Activated T-cell treated with anti-CD3 and anti-CD28 coated beads for 48 hours (primary cell): ENCODE measurements at regions not wholly inside any gene's neighbourhood (a gene's known extent, or its start where the extent isn't known, plus 50 kb on each side); places are given as distances from the start of the nearest gene placed in this dataset.
"Not testable (repeated sequence)": the region's sequence is repeated elsewhere in the genome, so short reads cannot be mapped to it uniquely, and the experiment has no call there.

Source experiments
- DNase-seq: peaks from one replicate; pipeline ENCODE4 v3.0.0-alpha.2; 2020; ENCODE audit warnings: low read depth

DNA sequence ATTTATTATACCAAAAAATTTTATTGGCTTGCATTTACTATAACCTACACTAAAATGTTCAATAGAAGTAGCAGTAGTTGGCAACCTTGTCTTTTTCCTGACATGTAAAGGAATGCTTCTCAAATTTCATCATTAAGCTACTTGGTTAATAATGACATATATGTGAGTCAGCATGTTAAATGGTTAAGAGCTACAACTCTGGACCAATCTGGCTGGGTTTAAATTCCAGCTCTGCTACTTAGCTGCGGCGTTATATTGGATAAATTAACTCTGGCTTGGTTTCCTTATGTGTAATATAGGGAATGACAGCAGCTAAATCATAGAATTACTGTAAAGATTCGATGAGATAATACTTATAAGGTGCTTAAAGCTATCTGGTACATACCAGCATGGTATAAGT, 53.7 kb upstream of the OTOGL start:
- DNase-seq: no peak

DNA sequence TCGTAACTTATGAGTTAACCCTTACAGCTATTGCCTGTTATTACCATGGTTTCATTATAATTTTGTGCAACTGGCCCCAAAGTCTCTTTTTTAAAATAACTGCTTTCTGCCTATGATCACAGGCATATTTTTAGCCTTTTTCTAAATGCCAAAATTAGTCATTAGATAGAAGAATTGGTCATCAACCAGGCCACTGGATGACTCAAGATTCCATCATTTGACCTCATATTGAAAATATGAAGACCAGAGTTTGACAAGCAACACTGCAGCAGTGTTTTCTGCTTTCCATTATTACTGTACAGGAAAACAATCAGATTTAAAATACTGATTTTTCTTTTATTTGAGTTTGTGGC, 54.7 kb upstream of the OTOGL start:
- DNase-seq: no peak

DNA sequence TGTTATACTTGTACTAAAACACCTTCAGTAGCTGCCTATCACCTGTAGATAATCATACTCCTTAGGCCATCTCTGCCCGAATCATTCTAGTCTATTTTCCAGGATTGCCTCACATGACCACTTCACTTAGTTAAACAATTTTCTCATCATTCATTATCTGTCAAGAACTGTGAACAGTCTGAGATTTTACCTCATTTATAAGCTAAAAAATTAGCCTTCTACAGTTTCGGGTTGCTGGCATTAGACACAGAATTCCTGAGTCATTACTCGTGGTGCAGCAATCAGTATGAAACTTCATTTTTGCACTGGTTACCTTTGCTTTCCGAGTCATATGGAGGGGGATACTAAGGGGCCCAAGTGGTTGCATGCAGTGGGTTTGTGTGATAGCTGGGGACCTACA, 57.6 kb upstream of the OTOGL start:
- DNase-seq: no peak

DNA sequence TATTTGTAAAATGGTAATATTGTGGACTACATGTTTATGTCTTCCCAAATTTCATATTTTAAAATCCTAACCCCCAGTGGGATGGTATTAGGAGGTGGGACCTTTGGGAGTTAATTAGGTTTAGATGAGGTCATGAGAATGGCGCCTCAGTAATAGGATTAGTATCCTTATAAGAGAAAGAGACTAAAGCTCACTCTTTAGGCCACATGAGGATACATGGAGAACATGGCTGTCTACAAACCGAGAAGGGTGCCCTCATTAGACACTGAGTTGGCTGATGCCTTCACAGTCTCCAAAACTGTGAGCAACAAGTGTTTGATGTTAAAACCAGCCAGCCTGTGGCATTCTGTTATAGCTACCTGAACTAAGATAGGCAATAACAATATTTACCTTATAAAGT, 58.3 kb upstream of the OTOGL start:
- DNase-seq: no peak

DNA sequence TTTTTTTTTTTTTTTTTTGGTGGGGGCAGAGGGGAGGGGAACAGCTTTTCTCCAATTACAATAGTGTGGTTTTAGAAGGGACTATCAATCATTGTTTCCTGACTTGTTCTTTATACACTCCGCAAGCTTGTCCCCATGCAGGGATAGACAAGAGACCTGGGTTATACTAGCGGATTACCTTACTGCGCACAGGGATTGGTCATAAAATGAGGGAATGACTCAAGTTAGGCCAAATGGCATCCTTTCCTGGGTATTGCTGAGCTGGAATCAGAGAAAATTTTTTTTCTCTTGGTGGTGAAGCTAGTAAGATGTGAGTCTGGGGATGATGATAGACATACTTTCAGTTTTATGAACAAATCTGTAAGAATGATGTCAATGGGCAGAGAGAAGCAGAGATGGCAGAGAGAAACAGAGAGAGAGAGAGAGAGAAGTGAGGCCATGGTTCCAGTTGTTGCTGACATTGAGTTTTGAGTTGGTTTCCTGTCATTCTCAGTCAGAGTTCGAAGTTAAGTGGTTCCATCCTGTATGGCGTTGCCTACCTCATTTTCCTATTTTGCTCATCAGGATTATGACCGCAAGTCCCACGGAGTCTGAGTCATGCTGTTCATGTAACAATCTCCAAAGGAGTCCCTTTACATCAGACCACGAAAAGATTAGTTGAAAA, 59.1 kb upstream of the OTOGL start:
- DNase-seq: peak; percentile 4

DNA sequence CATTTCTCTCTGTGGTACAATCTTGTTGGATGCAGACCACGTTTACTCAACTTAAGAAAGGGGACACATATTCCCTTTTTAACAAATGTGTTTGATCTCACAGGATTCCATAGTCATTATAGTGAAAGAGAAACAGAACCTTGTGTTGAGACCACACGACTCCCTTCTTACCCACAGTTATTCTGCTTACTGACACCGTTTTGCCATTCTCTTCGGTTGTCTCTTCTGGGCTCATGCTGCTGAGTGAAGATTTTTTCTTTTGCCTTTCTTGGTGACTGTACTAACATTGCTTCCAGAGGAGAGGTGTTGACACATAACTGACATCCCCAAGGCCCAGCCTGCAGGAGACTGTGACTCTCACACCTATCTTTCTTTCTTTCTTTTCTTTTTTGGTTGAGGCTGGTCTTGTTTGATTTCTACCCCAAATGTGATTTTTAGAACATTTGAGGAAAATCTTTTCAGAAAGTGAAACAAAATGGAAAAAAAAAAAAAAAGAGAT, 61.2 kb upstream of the OTOGL start:
- DNase-seq: no peak

DNA sequence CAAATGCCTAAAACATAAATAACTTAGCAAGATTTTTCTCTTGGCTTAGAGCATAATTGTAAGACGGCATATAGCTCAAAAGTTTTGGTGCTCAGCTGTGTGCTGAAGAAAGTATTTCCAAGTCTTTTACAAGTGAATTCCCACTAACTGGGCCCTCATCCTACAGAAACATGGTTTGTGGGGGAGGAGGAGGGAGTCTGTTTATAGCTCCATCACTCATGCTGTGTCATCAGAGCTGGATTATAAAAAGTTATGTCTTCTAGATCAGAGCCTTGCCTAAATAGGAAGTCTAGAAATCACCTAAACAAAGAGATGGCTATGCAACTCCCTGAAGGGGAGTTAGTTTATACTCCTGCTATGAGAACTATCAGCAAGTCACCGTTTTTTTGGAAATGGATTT, 65.9 kb upstream of the OTOGL start:
- no peak for DNase-seq

DNA sequence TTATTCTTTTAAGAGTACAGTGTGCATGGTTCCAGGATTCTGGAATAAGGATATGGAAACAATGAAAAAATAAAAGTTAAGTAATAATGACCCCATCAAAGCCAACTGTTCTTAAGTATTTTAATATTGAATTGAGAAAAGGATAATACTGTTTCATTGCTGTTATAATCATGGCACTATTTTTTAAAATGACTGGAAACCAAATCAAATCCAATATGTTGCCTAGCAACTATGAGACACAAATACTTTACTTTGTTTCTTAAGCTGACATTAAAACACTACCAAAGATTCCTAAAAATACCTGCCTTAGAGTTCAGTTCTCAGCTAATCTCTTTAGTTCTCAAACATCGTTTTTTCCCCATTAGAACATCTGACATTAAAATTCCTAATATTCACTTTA, 66.4 kb upstream of the OTOGL start:
- no peak for DNase-seq

DNA sequence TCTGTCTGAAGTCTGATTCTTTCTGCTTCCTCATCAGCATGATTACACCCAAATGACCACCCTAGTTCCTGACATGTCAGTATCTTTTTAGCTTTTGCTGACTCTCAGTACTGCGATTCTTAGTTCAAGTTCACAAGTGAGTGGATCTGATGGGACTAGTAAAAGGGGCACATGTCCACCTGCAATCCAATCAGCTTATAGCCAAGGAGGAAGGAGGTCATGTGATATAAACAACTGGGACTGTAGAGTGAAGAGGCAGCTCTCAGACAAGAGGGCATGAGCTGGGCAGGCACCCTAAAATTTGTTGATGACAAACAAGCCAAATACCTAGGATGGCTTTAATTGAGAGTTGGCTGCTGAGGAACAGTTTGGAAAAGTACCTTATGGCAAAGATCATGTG, 68.1 kb upstream of the OTOGL start:
- DNase-seq: no peak

DNA sequence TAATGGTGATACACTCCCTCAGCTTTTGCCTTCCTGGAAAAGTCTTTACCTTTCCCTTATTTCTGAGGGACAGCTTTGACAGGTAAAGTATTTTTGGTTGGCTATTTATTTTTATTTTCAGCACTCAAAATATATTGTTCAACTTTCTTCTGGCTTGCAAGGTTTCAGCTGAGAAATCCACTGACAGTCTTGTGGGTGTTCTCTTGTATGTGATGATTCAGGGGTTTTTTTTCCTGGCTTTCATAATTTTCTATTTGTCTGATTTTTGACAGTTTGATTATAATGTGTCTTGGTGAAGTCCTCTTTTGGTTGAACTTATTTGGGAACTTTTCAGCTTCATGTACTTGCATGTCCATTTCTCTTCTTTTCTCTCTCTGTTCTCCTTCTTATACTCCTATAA, 73.7 kb upstream of the OTOGL start:
- DNase-seq: no peak

DNA sequence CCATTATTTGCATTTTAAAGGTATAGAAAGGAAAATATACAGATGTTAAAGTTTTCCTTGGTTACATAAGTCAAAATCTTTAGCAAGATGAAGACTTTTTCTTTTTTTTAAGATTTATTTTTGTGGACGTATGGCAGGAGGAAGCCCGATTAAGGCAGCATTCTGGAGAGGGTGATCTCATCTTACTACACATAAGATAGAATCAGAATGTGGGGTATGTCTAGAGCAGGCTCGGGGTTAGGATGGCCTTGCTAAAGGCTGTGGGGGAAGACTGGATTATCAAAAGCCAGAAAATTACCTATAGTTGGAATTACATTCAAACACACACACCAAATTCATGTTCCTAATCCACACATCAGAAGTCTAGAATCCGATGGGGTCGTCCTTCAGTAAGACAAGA, 79.6 kb upstream of the OTOGL start:
- DNase-seq: no peak

DNA sequence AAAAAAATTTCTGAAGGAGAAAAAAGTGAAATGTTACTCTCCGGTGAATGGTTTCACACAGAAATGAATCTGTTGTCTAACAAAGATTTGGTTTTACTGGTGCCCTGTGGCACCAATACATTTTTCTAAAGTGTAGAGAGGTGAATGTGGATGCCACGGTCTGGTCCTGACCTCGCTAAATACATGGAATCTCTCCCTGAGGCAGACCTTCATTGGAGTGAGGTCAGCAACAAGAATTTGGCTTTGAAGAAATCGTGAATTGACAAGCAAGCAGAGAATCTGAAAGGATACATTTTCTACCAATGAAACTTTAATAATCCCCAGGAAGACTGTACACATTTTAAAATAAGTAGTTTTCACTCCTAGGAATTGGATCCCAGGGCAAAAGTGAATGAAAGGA, 81.2 kb upstream of the OTOGL start:
- no peak for DNase-seq

DNA sequence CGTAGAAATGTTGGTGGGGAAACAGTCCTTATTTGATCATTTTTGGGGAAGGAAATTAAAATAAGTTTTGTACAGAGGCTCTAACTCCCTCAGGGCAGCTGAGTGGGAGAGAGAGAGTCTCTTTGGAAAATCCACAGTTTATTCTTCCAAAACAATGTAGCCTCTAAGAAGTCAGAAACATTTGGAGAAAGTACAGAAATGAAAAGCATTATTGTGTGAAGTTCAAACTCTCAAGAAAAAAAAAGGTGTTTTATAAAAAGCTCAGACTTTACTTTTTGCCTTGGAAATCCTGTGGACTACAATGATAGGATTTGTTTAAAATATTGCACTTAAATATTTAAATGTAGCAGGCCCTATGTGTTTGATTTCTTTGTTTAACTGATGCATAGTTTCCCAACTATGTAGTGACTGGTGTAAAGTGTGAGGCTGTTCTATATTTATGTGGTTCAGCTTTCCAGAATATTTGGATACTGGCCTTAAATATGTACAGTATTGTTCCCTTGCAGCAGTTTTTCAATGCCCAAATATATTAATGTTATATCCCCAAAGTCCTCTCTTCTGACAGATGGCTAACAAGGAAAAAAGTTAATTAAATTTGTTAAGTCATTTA, 82.0 kb upstream of the OTOGL start:
- DNase-seq: no peak

DNA sequence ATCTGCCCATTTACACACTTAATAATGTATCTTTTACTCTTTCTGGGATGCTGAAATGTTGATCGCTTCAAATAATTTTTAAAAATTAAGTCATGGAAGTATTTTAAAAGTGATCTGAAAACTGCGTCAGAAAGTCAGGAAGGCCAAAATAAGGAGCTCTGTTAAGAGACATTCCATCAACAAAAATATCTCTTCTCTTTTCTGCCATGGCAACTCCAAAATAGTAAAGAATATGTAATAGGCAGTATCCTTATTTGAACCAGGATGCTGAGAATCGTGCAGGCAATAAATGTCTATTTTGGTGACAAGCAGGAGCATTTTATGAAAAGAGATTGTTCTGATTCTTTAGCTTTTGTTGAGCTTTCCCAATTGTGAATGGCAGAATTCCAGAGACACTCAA, 81.8 kb upstream of the PPP1R12A start:
- no peak for DNase-seq

DNA sequence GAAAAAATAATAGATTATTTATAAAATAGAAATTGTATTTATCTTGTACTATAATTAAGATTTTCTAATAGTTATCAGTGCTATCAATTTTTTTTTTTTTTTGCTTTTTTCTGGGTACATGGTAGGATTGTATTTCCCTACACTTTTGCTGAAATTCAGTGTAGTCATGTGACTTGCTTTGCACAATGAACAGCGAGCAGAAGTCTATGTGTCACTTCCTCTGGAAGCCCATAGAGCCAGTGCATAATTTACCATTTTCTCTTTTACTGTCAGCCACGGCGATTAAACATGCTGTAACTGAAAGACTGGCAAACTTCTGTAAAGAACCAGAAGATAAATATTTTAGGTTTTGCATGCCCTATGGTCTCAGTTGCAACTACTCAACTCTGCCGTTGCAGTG, 80.8 kb upstream of the PPP1R12A start:
- DNase-seq: no peak

DNA sequence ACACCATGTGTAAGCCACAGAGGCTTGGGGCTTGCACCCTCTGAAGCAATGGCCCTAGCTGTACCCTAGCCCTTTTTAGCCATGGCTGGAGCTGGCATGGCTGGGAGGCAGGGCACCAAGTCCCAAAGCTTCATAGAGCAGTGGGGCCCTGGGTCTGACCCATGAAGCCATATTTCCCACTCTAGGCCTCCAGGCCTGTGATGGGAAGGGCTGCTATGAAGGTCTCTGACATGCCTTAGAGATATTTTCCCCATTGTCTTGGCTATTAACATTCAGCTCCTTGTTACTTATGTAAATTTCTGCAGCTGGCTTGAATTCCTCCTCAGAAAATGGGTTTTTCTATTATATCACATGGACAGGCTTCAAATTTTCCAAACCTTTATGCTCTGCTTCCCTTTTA, 68.8 kb upstream of the PPP1R12A start:
- not testable (repeated sequence) for DNase-seq

DNA sequence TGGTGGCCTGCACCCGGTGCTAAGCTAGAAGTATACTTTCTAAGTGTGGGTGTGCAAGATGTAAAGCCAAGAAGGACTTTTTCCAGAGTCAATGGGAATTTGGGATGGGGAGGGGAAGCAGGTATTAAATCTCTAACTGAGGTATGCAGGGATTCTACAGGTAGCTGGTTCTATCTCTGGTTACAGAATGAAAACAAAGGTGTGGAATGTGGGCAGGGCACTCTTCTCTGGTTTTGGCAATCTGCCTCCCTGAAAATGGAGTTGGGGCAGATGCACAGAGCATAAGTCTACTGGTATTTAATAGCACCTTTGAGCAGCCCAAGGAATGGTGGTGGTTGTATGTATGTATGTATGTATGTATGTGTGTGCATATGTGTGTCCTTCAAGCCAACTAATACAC, 66.7 kb upstream of the PPP1R12A start:
- DNase-seq: no peak

DNA sequence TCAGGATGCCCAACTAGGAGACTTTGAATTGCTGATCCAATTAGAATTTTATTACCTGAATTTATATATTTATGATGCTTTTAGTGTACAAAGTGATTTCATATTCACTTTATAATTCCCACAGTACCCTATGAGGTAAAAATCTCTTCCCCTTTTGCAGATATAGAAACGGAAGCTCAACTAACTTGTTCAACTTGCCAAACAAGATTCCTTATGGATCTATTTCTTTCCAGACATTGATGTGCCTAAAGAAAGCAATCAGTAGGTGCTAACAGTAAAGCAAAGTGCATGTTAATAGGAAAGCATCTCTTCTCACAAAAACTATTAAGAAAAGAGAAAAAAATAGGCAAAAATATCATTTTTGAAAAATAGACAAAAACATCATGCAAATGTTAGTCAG, 65.9 kb upstream of the PPP1R12A start:
- no peak for DNase-seq

DNA sequence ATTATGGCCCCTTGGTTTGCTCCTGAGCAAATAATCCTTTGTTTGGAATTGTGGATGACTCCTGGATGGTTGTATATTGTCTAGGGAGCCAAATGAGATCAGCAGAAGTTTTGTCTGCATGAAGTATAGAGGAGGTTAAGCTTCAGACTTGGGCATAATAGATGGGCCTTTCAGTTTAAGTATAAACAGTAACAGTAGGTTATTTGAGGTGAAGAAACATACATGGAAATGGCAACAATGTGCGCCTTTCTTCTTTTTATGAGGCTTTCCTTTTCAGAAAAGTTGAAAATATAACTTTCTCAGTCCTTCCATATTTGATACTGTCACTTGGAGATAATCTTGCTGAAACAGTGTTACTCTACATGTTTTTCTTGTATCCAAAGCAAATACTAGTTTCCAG, 63.7 kb upstream of the PPP1R12A start:
- no peak for DNase-seq

DNA sequence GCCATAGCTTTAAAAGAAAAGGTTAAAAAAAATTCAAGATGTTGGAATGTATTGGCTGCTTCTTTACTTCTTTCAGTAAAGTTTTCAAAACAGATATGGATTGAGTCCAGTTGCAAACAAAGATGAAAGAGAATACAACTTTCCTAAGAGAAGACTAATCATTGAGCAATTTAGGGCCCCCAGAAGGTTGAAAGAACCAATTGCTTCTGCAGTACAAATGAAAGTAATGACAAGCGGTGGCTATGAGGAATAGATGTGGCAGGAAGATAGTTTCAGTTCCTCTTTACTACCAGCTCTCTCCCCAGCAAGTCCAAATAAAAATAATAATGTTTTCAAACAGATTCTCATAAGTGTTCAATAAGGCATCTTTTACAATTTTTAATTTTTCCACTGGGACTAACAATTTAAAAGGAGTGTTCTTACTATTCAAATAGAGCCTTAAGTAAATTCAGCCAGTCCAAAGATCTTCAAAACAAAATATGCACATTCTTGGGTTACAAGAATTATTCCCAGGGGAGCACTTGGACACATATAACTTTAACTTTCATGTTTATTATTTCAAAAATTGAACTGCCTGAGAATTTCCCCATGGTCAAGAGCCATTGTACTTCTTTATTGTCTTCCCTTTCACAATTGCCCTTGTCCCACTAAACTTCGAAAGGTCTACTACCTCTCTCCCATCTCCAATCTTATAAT, 62.3 kb upstream of the PPP1R12A start:
- DNase-seq: no peak

DNA sequence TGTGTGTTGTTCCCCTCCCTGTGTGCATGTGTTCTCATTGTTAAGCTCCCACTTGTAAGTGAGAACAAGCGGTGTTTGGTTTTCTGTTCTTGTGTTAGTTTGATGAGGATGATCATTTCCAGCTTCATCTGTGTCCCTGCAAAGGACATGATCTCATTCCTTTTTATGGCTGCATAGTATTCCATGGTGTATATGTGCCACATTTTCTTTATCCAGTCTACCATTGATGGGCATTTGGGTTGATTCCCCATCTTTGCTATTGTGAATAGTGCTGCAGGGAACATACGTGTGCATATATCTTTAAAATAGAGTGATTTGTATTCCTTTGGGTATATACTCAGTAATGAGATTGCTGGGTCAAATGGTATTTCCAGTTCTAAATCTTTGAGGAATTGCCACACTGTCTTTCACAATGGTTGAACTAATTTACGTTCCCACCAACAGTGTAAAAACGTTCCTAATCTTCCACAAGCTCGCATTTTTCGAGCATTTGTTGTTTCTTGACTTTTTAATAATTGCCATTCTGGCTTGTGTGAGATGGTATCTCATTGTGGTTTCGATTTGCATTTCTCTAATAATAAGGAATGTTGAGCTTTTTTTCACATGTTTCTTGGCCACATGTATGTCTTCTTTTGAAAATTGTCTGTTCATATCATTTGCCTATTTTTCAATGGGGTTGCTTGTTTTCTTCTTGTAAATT, 60.6 kb upstream of the PPP1R12A start:
- not testable (repeated sequence) for DNase-seq

DNA sequence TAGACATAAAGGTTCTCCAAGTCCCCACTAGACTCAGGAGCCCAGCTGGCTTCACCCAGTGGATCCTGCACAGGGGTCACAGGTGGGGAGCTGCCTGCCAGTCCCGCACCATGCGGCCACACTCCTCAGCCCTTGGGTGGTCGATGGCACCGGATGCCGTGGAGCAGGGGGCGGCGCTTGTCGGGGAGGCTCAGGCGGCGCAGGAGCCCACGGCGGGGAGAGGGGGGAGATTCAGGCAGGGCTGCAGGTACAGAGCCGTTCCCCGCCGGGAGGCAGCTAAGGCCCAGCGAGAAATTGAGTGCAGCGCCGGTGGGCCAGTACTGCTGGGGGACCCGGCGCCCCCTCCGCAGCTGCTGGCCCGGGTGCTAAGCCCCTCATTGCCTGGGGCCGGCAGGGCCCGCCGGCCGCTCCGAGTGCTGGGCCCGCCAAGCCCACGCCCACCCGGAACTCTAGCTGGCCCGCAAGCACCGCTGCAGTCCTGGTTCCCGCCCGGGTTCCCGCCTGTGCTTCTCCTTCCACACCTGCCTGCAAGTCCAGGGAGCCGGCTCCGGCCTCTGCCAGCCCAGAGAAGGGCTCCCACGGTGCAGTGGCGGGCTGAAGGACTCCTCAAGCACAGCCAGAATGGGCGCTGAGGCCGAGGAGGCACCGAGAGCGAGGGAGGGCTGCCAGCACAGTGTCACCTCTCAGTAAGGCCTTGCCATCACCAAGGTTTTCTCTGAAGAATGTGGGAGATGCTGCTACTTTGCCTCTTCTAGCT, 58.4 kb upstream of the PPP1R12A start:
- DNase-seq: no peak
